Lower lobe of right lung (tissue), 2 donors: ENCODE measurements at regions not wholly inside any gene's neighbourhood (a gene's known extent, or its start where the extent isn't known, plus 50 kb on each side); places are given as distances from the start of the nearest gene placed in this dataset.

Source experiments
- ATAC-seq, 2 donors: fragments of 200-7000 bp; cut with Tn5 transposase; one replicate each; pipeline ENCODE4 v1.9.1; 2020 to 2022; ENCODE audit warnings: mild to moderate bottlenecking in 2 of 2, moderate library complexity in 2 of 2
- DNase-seq: peaks from one replicate; pipeline ENCODE4 v3.0.0-alpha.2; 2020
- H3K27ac ChIP-seq: fragments of 200-600 bp; one replicate; pipeline ENCODE4 v1.8.0; 2022
- H3K27me3 ChIP-seq: fragments of 200-600 bp; one replicate; pipeline ENCODE4 v1.8.0; 2022; ENCODE audit warnings: low read depth
- H3K36me3 ChIP-seq: fragments of 200-600 bp; one replicate; pipeline ENCODE4 v1.8.0; 2022; ENCODE audit warnings: mild to moderate bottlenecking
- H3K4me1 ChIP-seq: fragments of 200-600 bp; one replicate; pipeline ENCODE4 v1.8.0; 2022
- H3K4me3 ChIP-seq: fragments of 200-600 bp; one replicate; pipeline ENCODE4 v1.8.0; 2022; ENCODE audit warnings: mild to moderate bottlenecking
- H3K9me3 ChIP-seq: fragments of 200-600 bp; one replicate; pipeline ENCODE4 v1.8.0; 2022
- CTCF ChIP-seq: fragments of 200-600 bp; IDR thresholded peaks from one replicate; pipeline ENCODE4 v1.8.0; 2022; ENCODE audit warnings: antibody characterized with exemption, mild to moderate bottlenecking
- intact Hi-C: fragments of 100-400 bp; cut with DNase I; formaldehyde crosslinking; loops from one replicate; pipeline ENCODE4 v1.11.0; 2022
- donor health status: DM: no; HTN: yes; CAD: no; lungs with severe emphysema.

DNA sequence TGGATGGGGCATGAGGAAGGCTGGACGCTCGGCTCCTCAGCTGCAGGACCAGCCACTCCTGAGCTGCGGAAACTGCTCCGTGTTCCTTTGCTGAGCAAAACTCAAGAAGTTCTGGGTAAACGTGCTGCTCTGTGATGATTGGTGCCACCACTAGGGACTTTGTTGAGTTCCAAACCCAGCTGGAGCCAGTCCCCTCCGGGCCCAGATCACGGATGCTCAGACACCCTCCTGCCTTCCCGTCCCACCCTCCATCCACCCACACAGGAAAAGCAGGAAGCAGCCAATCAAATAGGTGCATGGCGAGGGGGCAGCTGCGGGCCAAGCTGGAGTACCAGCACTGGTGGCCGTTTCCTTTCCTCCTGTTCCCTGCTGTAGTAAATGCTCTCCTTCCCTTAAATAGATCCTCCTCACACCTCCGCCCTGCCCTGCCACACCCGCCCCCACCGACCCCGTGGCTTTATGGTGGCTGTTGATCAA is 68.0 kb downstream of the ADRA2C start:
- intact Hi-C loops: no loop called here
- no peaks in the 10 kb centered on the region for H3K36me3 ChIP-seq
- no peak overlapping the region for H3K4me3 ChIP-seq
- H3K9me3 ChIP-seq: no peaks in the 10 kb centered on the region
- no peak overlapping the region for H3K27ac ChIP-seq
- TF ChIP-seq CTCF: no peak
- no peaks in the 10 kb centered on the region for H3K4me1 ChIP-seq
- DNase-seq: peak; percentile 34
- H3K27me3 ChIP-seq: peaks cover 25% of the 10 kb centered on the region
- ATAC-seq: no peak

DNA sequence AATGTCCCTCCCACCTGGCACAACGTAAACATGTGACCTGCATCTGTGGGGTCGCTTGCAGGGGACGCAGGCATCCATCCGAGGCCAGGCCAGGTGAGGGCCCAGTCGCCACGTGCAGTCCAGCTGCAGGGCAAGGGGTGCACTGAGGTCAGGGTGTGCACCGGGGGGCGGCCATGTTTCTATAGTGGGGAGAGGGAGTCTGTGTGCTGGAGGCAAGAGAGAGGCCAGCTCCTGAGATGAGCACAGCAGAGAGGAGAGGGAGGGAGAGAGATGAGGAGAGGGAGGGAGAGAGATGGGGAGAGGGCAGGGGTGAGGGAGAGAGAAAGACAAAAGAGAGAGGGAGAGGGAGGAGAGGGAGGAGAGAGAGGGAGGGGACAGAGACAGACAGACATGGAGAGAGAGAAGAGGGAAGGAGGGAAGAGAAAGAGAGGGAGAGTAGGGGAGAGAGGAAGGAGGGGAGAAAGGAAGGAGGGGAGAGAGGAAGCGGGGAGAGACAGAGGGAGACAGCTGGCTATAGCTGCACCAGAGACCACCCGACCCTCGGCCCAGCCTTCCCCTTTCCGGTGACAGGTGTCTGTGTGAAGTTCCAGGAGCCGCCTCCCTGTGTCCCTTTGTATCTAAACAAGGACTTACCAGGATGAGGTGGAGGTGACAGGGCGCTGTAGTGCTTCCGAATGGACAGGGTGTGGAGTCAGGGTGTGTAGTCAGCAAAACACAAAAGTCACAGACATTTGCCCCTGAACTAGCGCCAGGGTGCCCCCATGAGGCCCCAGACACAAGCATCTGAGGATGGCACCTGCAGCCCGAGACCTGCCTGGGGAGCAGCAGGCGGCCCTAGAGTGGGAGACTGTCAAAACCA is 68.7 kb downstream of the ADRA2C start:
- Histone ChIP-seq H3K4me3 (no peak overlapping the region), H3K27ac (no peak overlapping the region), H3K4me1 (no peaks in the 10 kb centered on the region), H3K9me3 (no peaks in the 10 kb centered on the region), H3K36me3 (no peaks in the 10 kb centered on the region), H3K27me3 (peaks cover 25% of the 10 kb centered on the region)
- no peak for TF ChIP-seq CTCF
- intact Hi-C loops: no loop called here
- DNase-seq (peak; percentile 41), ATAC-seq (no peak)

GRCh38 chr4:3835527-3836405 is 69.6 kb downstream of the ADRA2C start:
- H3K27me3 ChIP-seq: peaks cover 25% of the 10 kb centered on the region
- no peak overlapping the region for H3K4me3 ChIP-seq
- intact Hi-C loops: no loop called here
- no peaks in the 10 kb centered on the region for H3K36me3 ChIP-seq
- no peak for TF ChIP-seq CTCF
- ATAC-seq: no peak
- DNase-seq: peak; percentile 22
- H3K27ac ChIP-seq: no peak overlapping the region
- H3K4me1 ChIP-seq: no peaks in the 10 kb centered on the region
- H3K9me3 ChIP-seq: no peaks in the 10 kb centered on the region

DNA sequence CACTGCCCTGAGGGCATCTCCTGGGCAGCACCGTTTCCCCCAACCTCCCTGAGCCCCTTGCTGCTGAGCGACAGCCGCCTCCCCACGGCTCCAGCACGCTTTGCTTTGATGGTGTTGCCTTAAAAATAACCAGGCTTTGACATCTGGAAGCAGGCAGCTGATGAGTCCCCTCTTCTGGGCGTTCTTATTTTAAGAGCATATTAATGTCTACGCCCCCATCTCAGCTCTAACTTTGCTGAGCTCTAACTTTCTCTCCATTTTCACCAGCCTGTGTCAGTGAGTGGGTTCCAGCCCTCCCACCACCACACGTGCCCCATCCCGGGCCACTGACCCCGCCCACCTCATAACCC is 70.2 kb downstream of the ADRA2C start:
- Histone ChIP-seq H3K27ac (no peak overlapping the region), H3K4me1 (no peaks in the 10 kb centered on the region), H3K9me3 (no peaks in the 10 kb centered on the region), H3K27me3 (peaks cover 26% of the 10 kb centered on the region), H3K4me3 (no peak overlapping the region), H3K36me3 (no peaks in the 10 kb centered on the region)
- DNase-seq: no peak
- TF ChIP-seq CTCF: no peak
- intact Hi-C loops: no loop called here
- no peak for ATAC-seq

GRCh38 chr4:3836756-3837601 is 70.8 kb downstream of the ADRA2C start:
- no peaks in the 10 kb centered on the region for H3K36me3 ChIP-seq
- H3K27ac ChIP-seq: no peak overlapping the region
- peaks cover 29% of the 10 kb centered on the region for H3K27me3 ChIP-seq
- H3K9me3 ChIP-seq: no peaks in the 10 kb centered on the region
- DNase-seq: peak; percentile 36
- TF ChIP-seq CTCF: no peak
- no peak overlapping the region for H3K4me3 ChIP-seq
- H3K4me1 ChIP-seq: no peaks in the 10 kb centered on the region
- intact Hi-C loops: no loop called here
- ATAC-seq: no peak
